ENCODE measurements at regions not wholly inside any gene's neighbourhood (a gene's known extent, or its start where the extent isn't known, plus 50 kb on each side); places are given as distances from the start of the nearest gene placed in this dataset.

- TF ChIP-seq ZBTB33 (IDR thresholded peaks at IDR 0.05; ENCODE audit: extremely low read depth, insufficient replicate concordance, low read length) (no peak), FOSL1 (IDR thresholded peaks at IDR 0.05; ENCODE audit: low read depth) (no peak), EZH2 (IDR thresholded peaks at IDR 0.05) (no peak), JUND (IDR thresholded peaks at IDR 0.05) (no peak), SP1 (IDR thresholded peaks at IDR 0.05; ENCODE audit: low read depth) (no peak), YY1 (IDR thresholded peaks at IDR 0.05; ENCODE audit: extremely low read depth, insufficient replicate concordance, low read depth, low read length) (no peak), POLR2AphosphoS5 (IDR thresholded peaks at IDR 0.05; ENCODE audit: low read depth, low read length) (no peak), POLR2A (IDR thresholded peaks at IDR 0.05; ENCODE audit: borderline replicate concordance, extremely low read depth, insufficient read depth, insufficient read length) (no peak), CTCF (IDR thresholded peaks at IDR 0.05 in 2 of 3, conservative IDR thresholded peaks at IDR 0.05 in 1 of 3; ENCODE audit: borderline replicate concordance in 1 of 3, insufficient read depth in 1 of 3, low read depth in 2 of 3, low read length in 2 of 3) (no peak), ATF3 (IDR thresholded peaks at IDR 0.05) (no peak), EZH2phosphoT487 (IDR thresholded peaks at IDR 0.05; ENCODE audit: borderline replicate concordance) (no peak)
- no peak for ATAC-seq
- H4K20me1 ChIP-seq (ENCODE audit: insufficient read depth): no peaks in the 10 kb centered on the region
Observed at GRCh38 chr18:22488554-22488953, 70.8 kb upstream of the CTAGE1 start.

More at GRCh38 chr18:22488554-22488953, 70.8 kb upstream of the CTAGE1 start:
- Histone ChIP-seq H3K27ac (ENCODE audit: low read depth, low read length) (no peak overlapping the region), H3K9me2 (ENCODE audit: insufficient read depth) (no peaks in the 10 kb centered on the region), H3K4me3 (replicated peaks in 1 of 2; ENCODE audit: low read depth in 1 of 2, low read length in 2 of 2) (no peak overlapping the region), H3K9me3 (ENCODE audit: control insufficient read depth in 1 of 2, insufficient read depth in 1 of 2, low read depth in 1 of 2, low read length in 2 of 2) (no peaks in the 10 kb centered on the region), H3K4me1 (ENCODE audit: control insufficient read depth in 1 of 2, insufficient read depth in 2 of 2, low read length in 2 of 2) (peaks cover 0 to 8% of the 10 kb centered on the region in 2 experiments; a peak in 1 of 4 replicates), H3K27me3 (ENCODE audit: insufficient read depth, low read length) (no peaks in the 10 kb centered on the region), H3K79me2 (ENCODE audit: insufficient read depth, low read length) (no peaks in the 10 kb centered on the region), H3K36me3 (ENCODE audit: control insufficient read depth in 1 of 2, insufficient read depth in 2 of 2, low read length in 2 of 2) (no peaks in the 10 kb centered on the region), H3K4me2 (ENCODE audit: low read length) (no peak overlapping the region), H2AFZ (ENCODE audit: low read depth, low read length, poor library complexity, severe bottlenecking) (no peak overlapping the region), H3K9ac (ENCODE audit: low read length) (no peak overlapping the region)
- BruUV-seq (replicated peaks): no TSS peak
- no peak for DNase-seq (ENCODE audit: low read depth, low spot score)
- RAD21 ChIA-PET (ENCODE audit: low non-redundant PET in 1 of 2, low total read pairs in 2 of 2, uncharacterized antibody in 2 of 2, unreplicated experiment in 2 of 2): no interaction called here
- CTCF ChIA-PET: no interaction called here
- POLR2A ChIA-PET: no interaction called here
- intact Hi-C loops (cut with micrococcal nuclease): no loop called here

Data from HCT116 (cell line).